Right hindlimb (tissue), 1 donor: ENCODE measurements at regions not wholly inside any gene's neighbourhood (a gene's known extent, or its start where the extent isn't known, plus 50 kb on each side); places are given as distances from the start of the nearest gene placed in this dataset.

Experiments
- DNase-seq: peaks from one replicate; pipeline ENCODE4 v3.0.0-alpha.2; 2018

- DNase-seq = no peak
Observed at GRCh38 chr6:141301779-141302178, 830.9 kb upstream of the GJE1 start.

- no peak for DNase-seq
Observed at GRCh38 chr6:141290941-141291721, 841.6 kb upstream of the GJE1 start.

DNA sequence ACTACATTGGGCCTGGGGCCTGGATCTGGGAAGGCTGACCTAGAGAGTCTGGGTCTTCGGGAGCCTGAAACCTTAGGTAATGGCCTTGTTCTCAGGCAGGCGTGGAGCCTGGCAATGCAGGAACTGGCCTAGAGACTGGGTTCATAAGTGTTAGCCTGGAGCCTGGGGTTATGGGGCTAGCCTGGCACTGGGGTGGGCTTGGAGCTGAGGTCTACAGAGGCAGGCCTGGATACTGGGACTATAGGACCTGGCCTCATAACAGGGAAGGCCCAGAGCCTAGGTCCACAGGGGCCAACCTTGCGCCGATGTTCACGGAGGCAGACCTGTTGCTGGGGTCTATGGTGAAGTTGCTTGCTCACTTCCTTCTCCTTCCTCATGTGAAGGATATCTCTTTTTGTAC, 843.8 kb upstream of the GJE1 start:
- no peak for DNase-seq

DNA sequence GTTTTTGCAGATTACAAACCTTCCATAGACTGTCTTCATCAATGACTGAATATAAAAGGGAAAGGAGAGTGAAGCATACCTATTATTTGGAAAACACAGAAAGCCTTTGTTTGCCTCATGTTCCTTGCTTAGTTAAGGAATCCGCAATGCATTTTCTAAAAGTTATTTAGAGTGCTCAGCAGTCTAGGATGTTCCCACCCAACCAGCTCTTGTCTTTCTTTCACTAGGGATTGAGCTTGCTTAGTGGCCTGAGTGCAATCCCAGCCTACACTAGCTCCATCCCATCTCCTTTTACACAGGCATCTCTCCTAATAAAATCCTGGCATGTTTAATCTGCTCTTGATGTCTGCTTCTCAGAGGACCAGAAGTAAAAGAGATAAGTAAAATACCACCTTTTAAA, 850.5 kb upstream of the GJE1 start:
- no peak for DNase-seq

DNA sequence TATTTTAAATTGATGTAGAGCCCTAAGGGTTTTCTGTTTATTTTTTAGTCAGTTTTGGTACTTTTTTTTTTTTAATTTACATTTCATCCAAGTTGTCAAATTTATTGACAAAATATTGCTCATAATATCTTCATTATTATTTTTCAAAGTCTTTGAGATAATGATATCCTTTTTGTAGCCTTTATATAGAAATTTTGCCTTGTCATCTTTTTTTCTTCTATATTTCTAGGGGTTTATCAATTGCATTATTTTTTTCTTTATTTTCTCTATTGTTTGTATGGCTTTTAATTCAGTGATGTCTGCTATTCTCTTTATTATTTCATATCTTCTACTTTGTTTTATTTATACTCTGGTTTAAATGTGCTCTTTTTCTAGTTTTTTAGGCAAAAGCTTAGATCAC, 863.0 kb upstream of the GJE1 start:
- no peak for DNase-seq

- no peak for DNase-seq
Observed at GRCh38 chr6:141267420-141267819, 865.3 kb upstream of the GJE1 start.

DNA sequence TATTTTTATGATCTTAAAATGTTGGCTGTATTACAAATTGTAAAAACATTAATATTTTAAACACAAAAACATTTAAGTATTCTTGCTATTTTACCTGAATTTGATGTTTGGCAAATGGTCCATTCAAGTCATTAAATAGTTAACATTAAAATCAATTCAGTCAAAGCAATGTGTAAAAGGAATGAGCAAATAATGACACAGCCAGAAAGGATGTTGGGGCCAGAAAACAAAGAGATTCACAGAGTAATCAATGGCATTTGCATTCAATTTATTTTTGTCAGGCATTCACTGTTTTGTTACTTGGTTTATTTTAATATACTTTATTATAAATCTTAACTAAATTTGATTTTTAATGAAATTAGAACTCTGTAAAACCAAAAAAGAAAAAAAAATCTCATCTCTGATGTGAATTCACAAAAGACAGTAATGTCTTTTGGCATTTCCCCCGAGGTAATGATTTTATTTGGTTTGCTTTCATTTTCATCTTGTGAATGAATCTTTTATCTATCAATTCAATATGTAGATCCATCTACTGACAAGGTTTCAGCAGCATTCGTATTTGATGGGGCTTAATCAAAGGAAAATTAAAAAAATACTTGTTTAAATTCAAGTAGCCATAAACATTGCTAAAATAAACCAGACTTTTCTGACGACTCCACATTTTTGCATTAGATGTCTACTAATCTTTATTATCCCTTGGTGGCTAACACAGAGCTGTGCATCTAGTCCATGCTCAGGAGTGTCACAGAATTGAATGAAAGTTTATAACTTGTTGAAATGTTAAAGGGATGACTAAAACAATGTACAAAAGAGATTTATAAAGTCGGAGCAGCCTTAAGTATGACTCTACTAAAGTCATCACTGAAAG, 866.7 kb upstream of the GJE1 start:
- DNase-seq = no peak

DNA sequence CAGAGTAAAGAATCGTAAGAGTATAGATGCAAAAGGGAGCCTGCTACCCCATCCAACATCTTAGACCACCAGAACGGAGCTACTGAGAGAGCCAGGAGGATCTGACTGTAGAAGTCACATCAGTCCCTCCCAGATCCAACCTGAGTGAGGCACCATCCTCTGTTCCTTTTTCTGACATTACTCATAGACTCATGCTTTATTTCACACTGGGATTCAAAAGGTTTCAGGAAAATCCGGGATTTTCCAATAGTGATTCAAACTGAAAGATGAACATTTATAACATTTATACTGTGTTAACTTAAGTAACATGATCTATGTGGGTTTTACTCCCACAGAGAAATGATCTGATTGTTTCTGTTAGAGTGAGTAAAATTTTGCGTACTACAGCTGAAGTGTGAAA, 868.6 kb upstream of the GJE1 start:
- DNase-seq = no peak

- no peak for DNase-seq
Observed at GRCh38 chr6:141261672-141262060, 871.1 kb upstream of the GJE1 start.

DNA sequence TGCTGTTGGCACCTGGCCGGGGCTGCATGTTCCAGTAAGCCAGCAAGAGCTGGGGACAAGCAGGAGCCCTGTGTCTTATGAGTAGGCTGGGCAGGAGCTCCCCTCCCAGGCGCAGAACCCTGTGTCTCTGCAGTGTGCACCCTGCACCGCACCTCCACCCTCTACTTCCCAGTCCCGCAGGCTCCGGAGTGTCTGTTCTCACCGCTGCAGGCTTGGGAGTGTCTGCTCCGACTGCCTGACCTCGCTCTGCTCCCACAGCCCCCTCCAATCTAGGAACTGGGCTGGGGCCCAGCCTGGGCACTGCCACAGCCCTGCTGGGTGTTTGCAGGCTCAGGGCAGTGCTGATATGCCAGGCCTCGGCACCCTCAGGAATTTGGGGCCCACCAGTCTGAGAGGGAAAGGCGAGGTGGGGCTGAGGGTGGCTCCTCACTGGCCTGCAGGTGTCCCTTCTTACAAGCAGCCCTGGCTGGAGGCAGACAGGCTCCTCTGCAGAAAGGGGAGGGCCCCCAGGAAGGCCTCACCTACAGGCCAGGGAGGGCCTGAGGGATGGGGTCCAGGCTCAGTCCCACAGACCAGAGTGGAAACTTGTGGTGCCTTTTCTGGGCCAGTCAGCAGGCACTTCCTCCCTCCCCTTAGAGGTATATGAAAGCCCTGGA, 871.6 kb upstream of the GJE1 start:
- no peak for DNase-seq

- DNase-seq = no peak
Observed at GRCh38 chr6:141260627-141261015, 872.1 kb upstream of the GJE1 start.

DNA sequence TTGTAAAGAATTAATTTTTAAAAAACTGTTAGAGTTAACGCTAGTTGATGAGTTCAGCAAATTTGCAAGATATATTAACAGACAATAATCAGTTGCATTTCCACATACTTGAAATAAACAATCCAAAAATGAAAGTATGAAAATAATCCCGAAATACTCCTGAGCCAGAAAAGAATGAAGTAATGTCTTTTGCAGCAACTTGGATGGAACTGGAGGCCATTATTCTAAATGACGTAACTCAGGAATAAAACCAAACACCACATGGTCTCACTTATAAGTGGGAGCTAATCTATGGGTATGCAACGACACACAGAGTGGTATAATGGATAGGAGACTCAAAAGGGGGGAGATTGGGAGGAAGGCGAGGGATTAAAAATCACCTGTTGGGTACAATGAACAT, 872.9 kb upstream of the GJE1 start:
- no peak for DNase-seq

GRCh38 chr6:141259091-141259490, 873.6 kb upstream of the GJE1 start:
- DNase-seq = no peak

DNA sequence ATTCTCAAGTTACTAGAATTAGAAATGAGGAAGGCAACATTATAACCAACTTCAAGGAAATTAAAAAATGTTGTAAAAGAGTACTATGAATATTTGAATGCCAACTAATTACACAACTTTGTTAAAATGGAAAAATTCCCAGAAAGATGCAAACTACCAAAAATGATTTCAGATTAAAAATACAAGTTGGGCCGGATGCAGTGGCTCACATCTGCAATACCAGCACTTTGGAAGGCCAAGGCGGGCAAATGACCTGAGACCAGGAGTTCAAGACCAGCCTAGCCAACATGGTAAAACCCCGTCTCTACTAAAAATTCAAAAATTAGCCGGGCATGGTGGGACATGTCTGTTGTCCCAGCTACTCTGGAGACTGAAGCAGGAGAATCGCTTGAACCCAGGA, 874.2 kb upstream of the GJE1 start:
- DNase-seq = no peak

- no peak for DNase-seq
Observed at GRCh38 chr6:141254336-141254735, 878.4 kb upstream of the GJE1 start.

DNA sequence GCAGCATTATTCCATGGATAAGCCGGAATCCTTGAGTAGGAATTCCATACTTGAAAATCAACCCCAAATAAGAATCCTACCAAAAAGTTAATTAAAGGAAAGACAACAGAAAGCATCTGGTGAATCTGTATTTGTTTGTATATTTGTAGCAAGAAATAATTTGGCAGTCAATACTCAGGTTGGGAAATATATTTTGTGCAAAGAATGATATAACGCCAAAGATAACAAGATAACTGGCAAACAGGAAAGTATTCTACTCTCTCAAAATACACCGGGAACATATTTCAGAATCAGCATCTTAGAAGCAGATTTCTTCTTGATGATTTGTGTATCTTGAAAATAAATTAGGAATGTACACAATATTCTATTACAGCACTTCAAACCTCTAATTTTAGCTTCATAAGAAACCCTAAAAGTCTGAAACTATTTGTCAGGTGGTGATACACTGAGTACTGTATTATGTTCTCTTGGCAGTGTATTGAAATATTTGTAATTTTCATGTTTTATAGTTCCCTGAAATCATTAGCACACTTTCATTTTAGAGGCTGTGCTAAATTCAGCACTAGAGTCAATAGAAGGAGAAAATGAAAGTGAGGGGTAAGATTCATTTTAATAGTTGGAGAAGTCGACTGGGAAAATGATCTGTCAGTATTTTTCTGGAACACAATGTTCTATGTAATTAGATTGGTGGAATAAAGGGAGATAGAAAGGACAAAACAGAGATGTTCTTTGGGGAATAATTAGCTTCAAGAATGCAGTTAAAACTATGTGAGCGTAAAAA, 879.7 kb upstream of the GJE1 start:
- DNase-seq = no peak

- DNase-seq = no peak
Observed at GRCh38 chr6:141251286-141251685, 881.4 kb upstream of the GJE1 start.

DNA sequence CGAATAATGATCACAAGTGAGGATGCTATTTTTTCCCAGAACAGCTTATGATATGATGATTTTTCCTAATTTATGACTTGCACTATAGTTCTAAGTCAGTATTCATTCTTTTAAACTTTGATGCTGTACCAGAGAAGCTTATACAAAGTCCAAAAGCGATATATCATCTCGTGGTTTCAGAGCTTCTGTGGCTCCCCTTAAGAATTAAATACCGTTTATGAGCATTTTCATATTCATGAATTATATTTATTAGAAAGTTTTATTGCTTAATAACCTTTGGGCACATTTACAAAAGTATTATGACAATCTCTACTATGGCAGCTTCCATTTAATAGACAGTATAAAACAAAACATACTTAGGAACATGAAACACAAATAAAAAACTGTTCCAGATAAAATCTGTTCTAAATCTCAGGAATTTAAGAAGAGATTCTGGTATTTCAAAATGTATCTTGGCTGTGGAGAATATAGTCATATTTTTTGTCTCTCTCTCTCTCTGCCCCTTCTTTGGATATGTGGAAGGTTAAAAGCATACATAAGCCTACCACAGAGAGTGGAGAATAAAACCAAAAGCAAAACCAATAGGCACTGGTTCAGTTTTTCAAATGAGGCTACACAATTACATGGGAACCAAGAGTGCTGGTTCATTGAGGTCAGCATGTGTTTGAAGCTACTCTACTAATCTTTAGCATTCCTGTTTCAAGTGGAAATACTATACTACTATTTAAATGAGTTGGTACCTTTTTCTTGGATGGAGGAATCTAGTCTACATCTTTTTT, 884.5 kb upstream of the GJE1 start:
- DNase-seq = no peak

GRCh38 chr6:141244366-141244765, 888.4 kb upstream of the GJE1 start:
- DNase-seq = peak; percentile 17

DNA sequence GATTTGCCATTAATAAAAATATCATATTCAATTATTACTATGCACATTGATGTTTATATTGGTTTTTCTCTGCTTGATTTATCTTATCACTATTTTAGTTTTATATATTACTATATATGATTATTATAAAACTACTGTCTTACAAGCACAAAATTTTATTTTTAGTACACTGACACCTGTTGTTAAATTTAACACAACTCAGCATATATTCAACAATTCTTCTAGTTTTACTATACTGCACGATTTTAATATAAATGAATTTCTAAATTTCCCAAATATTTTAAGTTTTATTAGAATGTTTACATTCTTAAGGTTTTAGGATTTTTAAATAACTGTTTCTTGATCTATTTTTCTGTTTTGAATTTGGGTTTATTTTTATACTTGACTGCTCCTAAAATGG, 889.8 kb upstream of the GJE1 start:
- DNase-seq = no peak

GRCh38 chr6:141229296-141229695, 903.4 kb upstream of the GJE1 start:
- no peak for DNase-seq

DNA sequence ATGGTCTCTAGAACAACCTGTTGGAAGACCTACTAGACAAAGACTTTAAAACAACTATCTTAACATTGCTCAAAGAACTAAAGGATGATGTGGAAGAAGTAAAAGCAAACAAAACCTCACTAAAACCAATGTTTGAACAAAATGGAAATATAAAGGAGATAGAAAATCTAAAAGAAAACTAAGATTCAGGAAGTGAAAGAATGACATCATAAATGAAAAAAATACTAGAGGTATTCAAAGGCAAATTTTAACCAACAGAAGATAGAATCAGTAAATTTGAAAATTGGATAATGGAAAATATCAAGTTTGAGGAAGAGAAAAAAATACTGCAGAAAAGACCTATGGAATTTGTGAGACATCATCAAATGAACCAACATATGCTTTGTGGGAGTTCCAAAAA, 914.1 kb upstream of the GJE1 start:
- DNase-seq = no peak
